ENCODE measurements at regions not wholly inside any gene's neighbourhood (a gene's known extent, or its start where the extent isn't known, plus 50 kb on each side); places are given as distances from the start of the nearest gene placed in this dataset.

DNA sequence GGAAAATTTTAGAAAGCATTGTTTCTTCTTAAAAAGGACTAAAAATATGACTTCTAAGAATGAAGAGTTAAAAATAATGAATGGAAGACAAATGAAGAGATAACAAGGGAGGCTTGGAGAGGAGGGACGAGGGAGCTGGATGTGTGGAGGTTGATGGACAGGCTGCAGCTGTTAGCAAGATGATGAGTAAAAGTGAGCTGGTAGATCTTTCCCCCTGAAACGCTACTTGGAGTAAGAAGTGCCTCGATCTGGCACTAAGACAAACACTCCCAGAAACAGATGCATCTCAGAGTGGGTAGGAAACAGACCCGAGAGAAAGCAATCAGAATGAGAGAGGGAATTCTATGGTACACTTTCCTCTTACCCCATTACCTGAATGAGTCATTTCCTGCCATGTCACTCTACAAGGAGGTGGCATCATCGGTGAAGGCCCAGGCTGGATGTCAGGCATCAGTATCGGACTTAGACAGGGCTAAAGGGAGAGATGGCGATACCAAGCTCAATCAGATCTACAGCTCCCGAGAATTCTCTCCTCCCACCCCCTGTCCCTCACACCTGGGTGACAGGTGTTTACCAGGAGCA lies 154.1 kb upstream of the BMP2 start (continued):
- TF ChIP-seq, protein P1, sequence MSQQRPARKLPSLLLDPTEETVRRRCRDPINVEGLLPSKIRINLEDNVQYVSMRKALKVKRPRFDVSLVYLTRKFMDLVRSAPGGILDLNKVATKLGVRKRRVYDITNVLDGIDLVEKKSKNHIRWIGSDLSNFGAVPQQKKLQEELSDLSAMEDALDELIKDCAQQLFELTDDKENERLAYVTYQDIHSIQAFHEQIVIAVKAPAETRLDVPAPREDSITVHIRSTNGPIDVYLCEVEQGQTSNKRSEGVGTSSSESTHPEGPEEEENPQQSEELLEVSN (IDR thresholded peaks at IDR 0.05; ENCODE audit: borderline replicate concordance, low read depth), result no peak
- TF ChIP-seq SREBF2 (IDR thresholded peaks at IDR 0.05), result no peak
- TF ChIP-seq KDM1A (IDR thresholded peaks at IDR 0.05; ENCODE audit: low read depth), result no peak

DNA sequence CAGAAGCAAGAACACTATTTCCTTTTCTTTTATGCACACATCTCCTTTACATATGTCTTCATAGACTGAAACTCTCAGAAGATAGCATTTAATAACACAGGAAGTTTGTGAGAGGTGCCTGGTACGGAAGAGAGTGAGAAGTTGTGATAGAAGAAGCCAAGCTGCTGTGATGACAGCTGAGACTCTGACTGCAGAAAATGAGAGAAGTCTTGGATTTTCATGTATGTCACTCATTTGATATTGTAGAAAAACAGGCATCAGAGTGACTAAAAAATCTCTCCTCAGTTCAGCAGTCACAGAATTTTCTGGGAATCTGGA lies 154.9 kb upstream of the BMP2 start:
- H3K27ac ChIP-seq, result no peak overlapping the region
- DNase-seq (ENCODE audit: low read depth in 1 of 2, low spot score in 1 of 2) (no peak), ATAC-seq (no peak), FAIRE-seq (no peak)
- POLR2A ChIA-PET, result interaction anchor here (0.6 kb wide), 1 partner anchor 20 kb away, joined by 10 read pairs; no protein-coding TSS in a partner anchor
- H3K4me1 ChIP-seq, result no peaks in the 10 kb centered on the region
- WGBS (ENCODE audit: missing lambda C conversion rate), result 0% methylated on average over 1 of the region's 1 CpG
- no peak overlapping the region for H3K4me3 ChIP-seq
- CTCF ChIA-PET, result interaction anchor here (1.2 to 1.4 kb wide), 2 partner anchors 8 to 15 kb away, joined by 3 to 6 read pairs; no protein-coding TSS in a partner anchor
- TF ChIP-seq RCOR1 (IDR thresholded peaks at IDR 0.05; ENCODE audit: low read depth, low read length) (no peak), BHLHE40 (IDR thresholded peaks at IDR 0.05; ENCODE audit: low read depth, low read length) (no peak), EHMT2 (IDR thresholded peaks at IDR 0.05; ENCODE audit: low read depth) (no peak), CBX8 (IDR thresholded peaks at IDR 0.05) (no peak), MAFK (IDR thresholded peaks at IDR 0.05; ENCODE audit: partially characterized antibody) (no peak), FOSB (CRISPR knock-in tag; IDR thresholded peaks at IDR 0.05) (no peak), HOXB13 (CRISPR knock-in tag; IDR thresholded peaks at IDR 0.05; ENCODE audit: low read depth) (no peak), SMC3 (IDR thresholded peaks at IDR 0.05) (no peak)
- TF ChIP-seq, protein P2, sequence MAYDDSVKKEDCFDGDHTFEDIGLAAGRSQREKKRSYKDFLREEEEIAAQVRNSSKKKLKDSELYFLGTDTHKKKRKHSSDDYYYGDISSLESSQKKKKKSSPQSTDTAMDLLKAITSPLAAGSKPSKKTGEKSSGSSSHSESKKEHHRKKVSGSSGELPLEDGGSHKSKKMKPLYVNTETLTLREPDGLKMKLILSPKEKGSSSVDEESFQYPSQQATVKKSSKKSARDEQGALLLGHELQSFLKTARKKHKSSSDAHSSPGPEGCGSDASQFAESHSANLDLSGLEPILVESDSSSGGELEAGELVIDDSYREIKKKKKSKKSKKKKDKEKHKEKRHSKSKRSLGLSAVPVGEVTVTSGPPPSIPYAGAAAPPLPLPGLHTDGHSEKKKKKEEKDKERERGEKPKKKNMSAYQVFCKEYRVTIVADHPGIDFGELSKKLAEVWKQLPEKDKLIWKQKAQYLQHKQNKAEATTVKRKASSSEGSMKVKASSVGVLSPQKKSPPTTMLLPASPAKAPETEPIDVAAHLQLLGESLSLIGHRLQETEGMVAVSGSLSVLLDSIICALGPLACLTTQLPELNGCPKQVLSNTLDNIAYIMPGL (CRISPR knock-in tag; IDR thresholded peaks at IDR 0.05; ENCODE audit: borderline replicate concordance), result no peak
- TF ChIP-seq, protein P3, sequence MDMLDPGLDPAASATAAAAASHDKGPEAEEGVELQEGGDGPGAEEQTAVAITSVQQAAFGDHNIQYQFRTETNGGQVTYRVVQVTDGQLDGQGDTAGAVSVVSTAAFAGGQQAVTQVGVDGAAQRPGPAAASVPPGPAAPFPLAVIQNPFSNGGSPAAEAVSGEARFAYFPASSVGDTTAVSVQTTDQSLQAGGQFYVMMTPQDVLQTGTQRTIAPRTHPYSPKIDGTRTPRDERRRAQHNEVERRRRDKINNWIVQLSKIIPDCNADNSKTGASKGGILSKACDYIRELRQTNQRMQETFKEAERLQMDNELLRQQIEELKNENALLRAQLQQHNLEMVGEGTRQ (IDR thresholded peaks at IDR 0.05), result no peak
- TF ChIP-seq, protein P4, sequence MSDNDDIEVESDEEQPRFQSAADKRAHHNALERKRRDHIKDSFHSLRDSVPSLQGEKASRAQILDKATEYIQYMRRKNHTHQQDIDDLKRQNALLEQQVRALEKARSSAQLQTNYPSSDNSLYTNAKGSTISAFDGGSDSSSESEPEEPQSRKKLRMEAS (IDR thresholded peaks at IDR 0.05), result no peak
- H3K4me2 ChIP-seq, result no peak overlapping the region
- no peaks in the 10 kb centered on the region for H3K9me3 ChIP-seq

DNA sequence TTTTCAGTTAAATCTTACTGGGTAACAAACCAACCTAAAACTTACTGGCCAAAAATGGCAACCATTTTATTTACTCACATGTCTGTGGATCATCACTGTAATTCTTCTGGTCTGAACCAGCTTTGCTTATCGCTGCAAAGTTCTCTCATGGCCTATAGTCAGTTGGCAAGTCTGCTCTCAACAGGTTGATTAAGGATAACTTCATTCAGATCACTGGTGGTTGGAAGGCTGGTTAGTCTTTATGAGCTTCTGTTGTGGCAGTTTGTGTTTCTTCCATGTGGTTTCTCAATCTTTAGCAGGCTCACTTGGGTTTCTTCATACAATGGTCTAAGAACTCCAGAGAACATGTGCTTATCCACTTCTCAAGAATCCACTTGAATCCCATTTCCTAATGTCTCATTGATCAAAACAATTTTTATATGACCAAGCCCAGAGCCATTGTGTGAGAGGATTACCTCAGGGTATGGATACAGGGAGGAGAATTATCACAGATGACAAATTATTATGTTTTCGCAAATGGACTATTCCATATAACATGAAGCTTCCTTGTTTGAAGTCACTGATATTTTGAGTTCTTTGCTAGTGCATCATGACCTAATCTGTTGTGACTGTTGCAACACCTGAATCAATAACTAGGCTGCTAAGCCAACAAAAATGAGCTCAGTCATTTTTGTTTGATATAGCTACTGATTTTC lies 155.4 kb upstream of the BMP2 start:
- POLR2A ChIA-PET, result no interaction called here
- no peak for DNase-seq (ENCODE audit: low read depth in 1 of 2, low spot score in 1 of 2)
- H3K4me2 ChIP-seq, result no peak overlapping the region
- CTCF ChIA-PET, result interaction anchor here (1.2 to 1.4 kb wide), 2 partner anchors 9 to 15 kb away, joined by 3 to 6 read pairs; no protein-coding TSS in a partner anchor
- TF ChIP-seq CEBPB (IDR thresholded peaks at IDR 0.05) (no peak), ZSCAN20 (CRISPR knock-in tag; IDR thresholded peaks at IDR 0.05) (no peak), MYC (IDR thresholded peaks at IDR 0.05; ENCODE audit: borderline replicate concordance, low read length) (no peak), ESRRA (IDR thresholded peaks at IDR 0.05; ENCODE audit: borderline replicate concordance, low read length) (no peak), HOXB13 (CRISPR knock-in tag; IDR thresholded peaks at IDR 0.05; ENCODE audit: low read depth) (no peak), EHMT2 (IDR thresholded peaks at IDR 0.05; ENCODE audit: low read depth) (no peak), MAFK (IDR thresholded peaks at IDR 0.05; ENCODE audit: partially characterized antibody) (no peak), ZFP36 (IDR thresholded peaks at IDR 0.05; ENCODE audit: borderline replicate concordance, partially characterized antibody) (no peak), EHF (CRISPR knock-in tag; IDR thresholded peaks at IDR 0.05) (no peak)
- TF ChIP-seq, protein P2 (CRISPR knock-in tag; IDR thresholded peaks at IDR 0.05; ENCODE audit: borderline replicate concordance), result no peak
- TF ChIP-seq, protein P5, sequence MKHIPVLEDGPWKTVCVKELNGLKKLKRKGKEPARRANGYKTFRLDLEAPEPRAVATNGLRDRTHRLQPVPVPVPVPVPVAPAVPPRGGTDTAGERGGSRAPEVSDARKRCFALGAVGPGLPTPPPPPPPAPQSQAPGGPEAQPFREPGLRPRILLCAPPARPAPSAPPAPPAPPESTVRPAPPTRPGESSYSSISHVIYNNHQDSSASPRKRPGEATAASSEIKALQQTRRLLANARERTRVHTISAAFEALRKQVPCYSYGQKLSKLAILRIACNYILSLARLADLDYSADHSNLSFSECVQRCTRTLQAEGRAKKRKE (CRISPR knock-in tag; IDR thresholded peaks at IDR 0.05; ENCODE audit: low read depth), result no peak
- TF ChIP-seq, protein P3 (IDR thresholded peaks at IDR 0.05), result no peak
- TF ChIP-seq, protein P6, sequence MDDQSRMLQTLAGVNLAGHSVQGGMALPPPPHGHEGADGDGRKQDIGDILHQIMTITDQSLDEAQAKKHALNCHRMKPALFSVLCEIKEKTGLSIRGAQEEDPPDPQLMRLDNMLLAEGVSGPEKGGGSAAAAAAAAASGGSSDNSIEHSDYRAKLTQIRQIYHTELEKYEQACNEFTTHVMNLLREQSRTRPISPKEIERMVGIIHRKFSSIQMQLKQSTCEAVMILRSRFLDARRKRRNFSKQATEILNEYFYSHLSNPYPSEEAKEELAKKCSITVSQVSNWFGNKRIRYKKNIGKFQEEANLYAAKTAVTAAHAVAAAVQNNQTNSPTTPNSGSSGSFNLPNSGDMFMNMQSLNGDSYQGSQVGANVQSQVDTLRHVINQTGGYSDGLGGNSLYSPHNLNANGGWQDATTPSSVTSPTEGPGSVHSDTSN (IDR thresholded peaks at IDR 0.05), result no peak
- TF ChIP-seq, protein P7, sequence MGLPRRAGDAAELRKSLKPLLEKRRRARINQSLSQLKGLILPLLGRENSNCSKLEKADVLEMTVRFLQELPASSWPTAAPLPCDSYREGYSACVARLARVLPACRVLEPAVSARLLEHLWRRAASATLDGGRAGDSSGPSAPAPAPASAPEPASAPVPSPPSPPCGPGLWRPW (IDR thresholded peaks at IDR 0.05), result no peak
- no peak overlapping the region for H3K27ac ChIP-seq
- 34% methylated on average over 2 of the region's 2 CpGs for WGBS (ENCODE audit: missing lambda C conversion rate)
- ATAC-seq, result no peak
- H3K4me1 ChIP-seq, result no peaks in the 10 kb centered on the region
- no peaks in the 10 kb centered on the region for H3K9me3 ChIP-seq
- no peak for FAIRE-seq
- no peak overlapping the region for H3K4me3 ChIP-seq

Data from A549 (cell line).